ENCODE measurements at regions not wholly inside any gene's neighbourhood (a gene's known extent, or its start where the extent isn't known, plus 50 kb on each side); places are given as distances from the start of the nearest gene placed in this dataset.

DNA sequence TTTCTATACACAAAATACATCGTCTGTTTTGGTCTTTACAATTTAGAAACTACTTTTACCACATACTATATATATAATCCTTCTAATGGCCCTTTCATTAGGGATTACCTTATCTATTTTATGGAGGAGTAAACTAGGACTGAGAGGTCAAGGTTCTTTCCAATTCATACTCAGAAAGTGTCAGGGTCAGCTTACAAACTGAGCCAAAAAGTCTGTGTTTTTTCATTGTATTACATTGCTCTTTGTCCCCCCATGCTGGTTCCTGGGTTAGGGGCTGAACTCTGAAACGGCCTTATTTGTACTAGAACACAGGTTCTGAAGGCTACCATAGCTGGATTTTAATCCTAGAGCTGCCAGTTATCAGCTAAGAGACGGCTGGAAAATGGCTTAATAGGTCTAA, 368.1 kb downstream of the GRIN2B start:
- WGBS (ENCODE audit: extremely low coverage, insufficient coverage, insufficient read length): no CpG with 5 or more reads among the region's 3 CpGs
- Histone ChIP-seq H3K4me1 (ENCODE audit: control insufficient read depth in 1 of 2, insufficient read depth in 2 of 2, low read length in 2 of 2) (no peaks in the 10 kb centered on the region), H3K36me3 (ENCODE audit: control insufficient read depth in 1 of 2, insufficient read depth in 2 of 2, low read length in 2 of 2) (no peaks in the 10 kb centered on the region), H3K18ac (ENCODE audit: low read length) (no peak overlapping the region), H2AK5ac (ENCODE audit: low read length) (no peak overlapping the region), H4K8ac (ENCODE audit: low read depth, low read length) (no peak overlapping the region), H3K4me2 (ENCODE audit: low read length) (no peak overlapping the region), H3K9ac (ENCODE audit: low read length) (no peak overlapping the region), H2BK5ac (ENCODE audit: low read depth, low read length, poor library complexity) (no peak overlapping the region), H3K23ac (ENCODE audit: low read length) (no peak overlapping the region), H3K79me1 (ENCODE audit: low read length) (no peaks in the 10 kb centered on the region), H3K79me2 (ENCODE audit: control insufficient read depth, insufficient read depth, low read length, poor library complexity) (no peaks in the 10 kb centered on the region), H3K27me3 (ENCODE audit: insufficient read depth, low read length) (no peaks in the 10 kb centered on the region), H3K4ac (ENCODE audit: low read depth, low read length) (no peak overlapping the region), H3K4me3 (ENCODE audit: low read depth, low read length) (no peak overlapping the region), H3K27ac (ENCODE audit: low read depth, low read length) (no peak overlapping the region), H3K14ac (ENCODE audit: low read length) (no peak overlapping the region), H2BK12ac (ENCODE audit: low read length) (no peak overlapping the region), H2AFZ (ENCODE audit: insufficient read depth, low read length, poor library complexity) (no peak overlapping the region), H2BK120ac (ENCODE audit: insufficient read depth, low read length, poor library complexity) (no peak overlapping the region), H3K9me3 (ENCODE audit: insufficient read depth, low read depth, low read length) (no peaks in the 10 kb centered on the region), H4K12ac (ENCODE audit: low read depth, low read length) (no peak overlapping the region), H4K91ac (ENCODE audit: low read depth, low read length) (no peak overlapping the region)
- DNase-seq: no peak

DNA sequence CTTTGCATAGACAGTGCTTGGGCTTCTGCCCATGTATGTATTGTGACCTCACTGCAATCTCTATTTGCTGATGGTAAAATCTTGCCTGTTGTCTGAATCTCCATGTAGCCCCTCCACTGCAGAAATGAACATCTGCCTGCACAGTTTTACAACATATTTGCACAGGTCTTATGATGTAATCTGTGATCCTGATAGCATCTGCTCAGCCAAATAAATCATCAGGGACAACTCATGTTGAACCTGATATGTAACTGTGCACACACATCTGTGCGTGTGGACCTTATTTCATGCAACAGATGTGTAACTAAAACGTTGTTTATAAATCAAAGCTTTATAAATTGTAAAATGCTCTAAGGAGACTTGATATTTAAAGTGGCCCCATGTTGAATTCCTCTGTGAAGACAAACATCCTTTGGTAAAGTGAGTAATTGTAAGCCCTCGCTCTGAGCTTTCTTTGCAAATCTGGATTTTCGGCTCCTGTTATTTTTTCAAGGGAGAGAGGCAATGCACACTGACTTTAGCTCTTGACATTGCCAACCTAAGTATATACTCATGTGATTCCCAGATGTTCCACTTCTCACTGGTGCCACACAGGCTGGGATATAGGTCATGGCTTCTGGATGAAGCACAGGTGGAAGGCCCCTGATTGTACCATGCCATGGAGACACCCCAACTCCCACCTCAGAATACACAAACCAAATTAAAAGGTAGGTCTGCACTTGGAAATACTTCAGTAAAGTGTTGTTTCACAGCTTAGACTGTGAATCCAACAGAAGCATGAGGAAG, 371.3 kb downstream of the GRIN2B start:
- no peak overlapping the region for H3K4me2 ChIP-seq (ENCODE audit: low read length)
- no peak overlapping the region for H3K27ac ChIP-seq (ENCODE audit: low read depth, low read length)
- H3K4me3 ChIP-seq (ENCODE audit: low read depth, low read length): no peak overlapping the region
- H3K4me1 ChIP-seq (ENCODE audit: control insufficient read depth in 1 of 2, insufficient read depth in 2 of 2, low read length in 2 of 2): no peaks in the 10 kb centered on the region
- H3K79me2 ChIP-seq (ENCODE audit: control insufficient read depth, insufficient read depth, low read length, poor library complexity): no peaks in the 10 kb centered on the region
- no peaks in the 10 kb centered on the region for H3K79me1 ChIP-seq (ENCODE audit: low read length)
- no peak overlapping the region for H3K18ac ChIP-seq (ENCODE audit: low read length)
- no peak overlapping the region for H3K14ac ChIP-seq (ENCODE audit: low read length)
- no peak overlapping the region for H2BK120ac ChIP-seq (ENCODE audit: insufficient read depth, low read length, poor library complexity)
- H4K91ac ChIP-seq (ENCODE audit: low read depth, low read length): no peak overlapping the region
- H2BK5ac ChIP-seq (ENCODE audit: low read depth, low read length, poor library complexity): no peak overlapping the region
- DNase-seq: no peak
- no peaks in the 10 kb centered on the region for H3K36me3 ChIP-seq (ENCODE audit: control insufficient read depth in 1 of 2, insufficient read depth in 2 of 2, low read length in 2 of 2)
- no peaks in the 10 kb centered on the region for H3K27me3 ChIP-seq (ENCODE audit: insufficient read depth, low read length)
- no peak overlapping the region for H2AK5ac ChIP-seq (ENCODE audit: low read length)
- H3K23ac ChIP-seq (ENCODE audit: low read length): no peak overlapping the region
- H3K9me3 ChIP-seq (ENCODE audit: insufficient read depth, low read depth, low read length): peaks cover 5% of the 10 kb centered on the region
- no peak overlapping the region for H3K9ac ChIP-seq (ENCODE audit: low read length)
- no peak overlapping the region for H4K12ac ChIP-seq (ENCODE audit: low read depth, low read length)
- H2AFZ ChIP-seq (ENCODE audit: insufficient read depth, low read length, poor library complexity): no peak overlapping the region
- H3K4ac ChIP-seq (ENCODE audit: low read depth, low read length): no peak overlapping the region
- no peak overlapping the region for H2BK12ac ChIP-seq (ENCODE audit: low read length)
- WGBS (ENCODE audit: extremely low coverage, insufficient coverage, insufficient read length): no CpG with 5 or more reads among the region's 4 CpGs
- H4K8ac ChIP-seq (ENCODE audit: low read depth, low read length): no peak overlapping the region

DNA sequence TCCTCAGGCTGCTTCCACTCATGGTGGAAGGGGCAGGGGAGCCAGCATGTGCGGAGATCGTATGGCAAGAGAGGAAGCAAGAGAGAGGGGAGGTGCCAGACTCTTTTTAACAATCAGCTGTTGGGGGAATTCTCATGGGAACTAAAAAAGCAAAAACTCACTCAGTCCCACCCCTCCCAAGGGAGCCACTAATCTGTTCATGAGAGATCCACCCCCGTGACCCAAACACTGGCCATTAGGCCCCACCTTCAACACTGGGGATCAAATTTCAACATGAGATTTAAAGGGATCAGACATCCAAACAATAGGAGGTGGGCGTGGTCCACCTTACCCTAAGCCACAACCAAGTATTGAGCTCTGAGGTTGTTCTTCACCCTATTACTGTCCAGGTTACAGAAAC, 375.1 kb downstream of the GRIN2B start:
- Histone ChIP-seq H3K36me3 (ENCODE audit: control insufficient read depth in 1 of 2, insufficient read depth in 2 of 2, low read length in 2 of 2) (no peaks in the 10 kb centered on the region), H4K91ac (ENCODE audit: low read depth, low read length) (no peak overlapping the region), H4K12ac (ENCODE audit: low read depth, low read length) (no peak overlapping the region), H3K79me1 (ENCODE audit: low read length) (no peaks in the 10 kb centered on the region), H2BK5ac (ENCODE audit: low read depth, low read length, poor library complexity) (no peak overlapping the region), H2BK12ac (ENCODE audit: low read length) (no peak overlapping the region), H3K18ac (ENCODE audit: low read length) (no peak overlapping the region), H2AFZ (ENCODE audit: insufficient read depth, low read length, poor library complexity) (no peak overlapping the region), H3K4ac (ENCODE audit: low read depth, low read length) (no peak overlapping the region), H3K79me2 (ENCODE audit: control insufficient read depth, insufficient read depth, low read length, poor library complexity) (no peaks in the 10 kb centered on the region), H3K4me3 (ENCODE audit: low read depth, low read length) (no peak overlapping the region), H3K14ac (ENCODE audit: low read length) (no peak overlapping the region), H3K4me2 (ENCODE audit: low read length) (no peak overlapping the region), H2BK120ac (ENCODE audit: insufficient read depth, low read length, poor library complexity) (no peak overlapping the region), H3K9ac (ENCODE audit: low read length) (no peak overlapping the region), H3K4me1 (ENCODE audit: control insufficient read depth in 1 of 2, insufficient read depth in 2 of 2, low read length in 2 of 2) (no peaks in the 10 kb centered on the region), H2AK5ac (ENCODE audit: low read length) (no peak overlapping the region), H4K8ac (ENCODE audit: low read depth, low read length) (no peak overlapping the region), H3K27me3 (ENCODE audit: insufficient read depth, low read length) (no peaks in the 10 kb centered on the region), H3K23ac (ENCODE audit: low read length) (no peak overlapping the region), H3K27ac (ENCODE audit: low read depth, low read length) (no peak overlapping the region), H3K9me3 (ENCODE audit: insufficient read depth, low read depth, low read length) (peaks cover 5% of the 10 kb centered on the region)
- no peak for DNase-seq
- no CpG with 5 or more reads among the region's 4 CpGs for WGBS (ENCODE audit: extremely low coverage, insufficient coverage, insufficient read length)

DNA sequence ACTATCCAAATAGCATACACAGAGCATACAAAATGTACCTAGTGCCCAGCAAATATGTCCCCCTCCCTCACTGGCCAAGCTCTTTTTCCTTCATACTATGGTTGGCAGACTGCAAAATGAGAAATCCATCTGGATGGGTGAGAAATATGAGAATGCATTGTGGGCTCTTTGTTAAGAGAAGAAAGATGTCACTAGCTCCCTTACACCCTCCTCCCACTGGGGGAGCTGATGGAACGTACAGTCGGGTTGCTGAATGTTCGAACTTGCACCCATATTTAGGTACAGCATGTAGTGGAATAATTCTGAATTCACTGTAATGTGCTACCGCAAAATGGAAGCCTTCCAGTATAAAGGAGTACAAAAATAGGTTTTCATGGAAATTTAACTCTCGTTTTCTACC, 377.4 kb downstream of the GRIN2B start:
- Histone ChIP-seq H4K8ac (ENCODE audit: low read depth, low read length) (no peak overlapping the region), H3K36me3 (ENCODE audit: control insufficient read depth in 1 of 2, insufficient read depth in 2 of 2, low read length in 2 of 2) (no peaks in the 10 kb centered on the region), H3K9ac (ENCODE audit: low read length) (no peak overlapping the region), H3K9me3 (ENCODE audit: insufficient read depth, low read depth, low read length) (peaks cover 5% of the 10 kb centered on the region), H2BK5ac (ENCODE audit: low read depth, low read length, poor library complexity) (no peak overlapping the region), H3K4me2 (ENCODE audit: low read length) (no peak overlapping the region), H3K18ac (ENCODE audit: low read length) (no peak overlapping the region), H4K12ac (ENCODE audit: low read depth, low read length) (no peak overlapping the region), H3K27me3 (ENCODE audit: insufficient read depth, low read length) (no peaks in the 10 kb centered on the region), H2AFZ (ENCODE audit: insufficient read depth, low read length, poor library complexity) (no peak overlapping the region), H2AK5ac (ENCODE audit: low read length) (no peak overlapping the region), H2BK12ac (ENCODE audit: low read length) (no peak overlapping the region), H3K4me1 (ENCODE audit: control insufficient read depth in 1 of 2, insufficient read depth in 2 of 2, low read length in 2 of 2) (no peaks in the 10 kb centered on the region), H2BK120ac (ENCODE audit: insufficient read depth, low read length, poor library complexity) (no peak overlapping the region), H4K91ac (ENCODE audit: low read depth, low read length) (no peak overlapping the region), H3K79me2 (ENCODE audit: control insufficient read depth, insufficient read depth, low read length, poor library complexity) (no peaks in the 10 kb centered on the region), H3K79me1 (ENCODE audit: low read length) (no peaks in the 10 kb centered on the region), H3K27ac (ENCODE audit: low read depth, low read length) (no peak overlapping the region), H3K4me3 (ENCODE audit: low read depth, low read length) (no peak overlapping the region), H3K14ac (ENCODE audit: low read length) (no peak overlapping the region), H3K23ac (ENCODE audit: low read length) (no peak overlapping the region), H3K4ac (ENCODE audit: low read depth, low read length) (no peak overlapping the region)
- DNase-seq: no peak
- WGBS (ENCODE audit: extremely low coverage, insufficient coverage, insufficient read length): no CpG with 5 or more reads among the region's 5 CpGs
